Stimulated activated CD8-positive, alpha-beta memory T cell treated with anti-CD3 and anti-CD28 coated beads, Interleukin-15, amount 100 ng/mL, for 4 hours (primary cell): ENCODE measurements at regions not wholly inside any gene's neighbourhood (a gene's known extent, or its start where the extent isn't known, plus 50 kb on each side); places are given as distances from the start of the nearest gene placed in this dataset.

Experiments
- DNase-seq, 2 donors: peaks; one replicate each; pipeline ENCODE4 v3.0.0-alpha.2; 2020; ENCODE audit warnings: low read depth in 2 of 2

GRCh38 chr7:13442226-13442625 lies 547.2 kb downstream of the ETV1 start:
- no peak for DNase-seq

GRCh38 chr7:13447637-13448036 lies 541.8 kb downstream of the ETV1 start:
- no peak for DNase-seq

- DNase-seq = no peak
These were observed 541.2 kb downstream of the ETV1 start for GRCh38 chr7:13448243-13448642.

GRCh38 chr7:13449460-13449859 lies 540.0 kb downstream of the ETV1 start:
- DNase-seq = no peak

- DNase-seq = no peak
These were observed 534.4 kb downstream of the ETV1 start for GRCh38 chr7:13454916-13455592.

GRCh38 chr7:13457790-13458189 lies 531.7 kb downstream of the ETV1 start:
- no peak for DNase-seq

DNA sequence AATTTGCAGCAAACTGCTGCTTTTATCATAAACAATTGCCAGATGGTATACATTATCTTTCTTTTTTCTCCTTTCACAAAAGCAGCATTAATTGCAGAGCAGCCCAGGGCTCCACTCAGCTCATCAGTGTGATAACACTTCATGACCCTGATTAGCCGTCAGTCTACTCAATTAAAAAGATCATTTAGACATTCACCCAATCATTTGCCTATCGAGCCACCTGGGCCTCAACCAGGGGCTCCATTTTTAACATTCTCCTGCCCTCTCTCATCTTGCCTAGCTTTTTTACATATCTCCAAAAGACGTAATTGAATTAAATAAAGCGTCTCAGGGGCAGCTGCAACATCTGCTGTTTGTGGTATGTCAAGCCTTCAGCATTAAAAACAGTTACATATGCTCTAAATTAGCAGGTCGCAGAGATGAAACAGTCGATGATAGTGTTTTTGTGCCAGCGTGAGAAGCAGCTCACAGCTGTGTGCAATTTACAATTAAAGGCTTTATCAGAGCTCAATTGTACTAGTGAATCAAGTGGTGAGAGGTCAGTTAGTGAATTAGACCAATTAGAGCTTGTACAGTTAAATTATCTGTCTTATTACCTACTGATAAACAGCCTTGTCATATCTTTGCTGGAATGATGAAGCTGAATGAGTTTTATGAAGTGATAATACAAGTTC lies 522.5 kb downstream of the ETV1 start:
- no peak for DNase-seq

GRCh38 chr7:13476881-13477444 lies 512.5 kb downstream of the ETV1 start:
- DNase-seq = no peak

DNA sequence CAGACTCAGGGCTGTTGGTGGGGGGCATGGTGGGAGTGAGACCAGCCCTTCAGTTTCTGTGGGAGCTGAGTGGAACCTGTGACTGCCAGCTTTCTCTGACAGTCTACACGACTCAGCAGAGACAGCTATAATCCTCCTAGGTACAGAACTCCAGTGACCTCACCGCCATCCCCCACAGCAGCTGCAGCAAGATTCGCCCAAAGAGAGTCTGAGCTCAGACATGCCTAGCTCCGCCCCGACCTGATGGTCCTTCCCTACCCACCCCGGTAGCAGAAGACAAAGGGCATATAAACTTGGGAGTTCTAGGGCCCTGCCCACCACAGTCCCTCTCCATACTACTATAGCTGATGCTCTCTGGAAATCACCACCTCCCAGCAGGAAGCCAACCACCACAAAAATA lies 500.1 kb downstream of the ETV1 start:
- no peak for DNase-seq

DNA sequence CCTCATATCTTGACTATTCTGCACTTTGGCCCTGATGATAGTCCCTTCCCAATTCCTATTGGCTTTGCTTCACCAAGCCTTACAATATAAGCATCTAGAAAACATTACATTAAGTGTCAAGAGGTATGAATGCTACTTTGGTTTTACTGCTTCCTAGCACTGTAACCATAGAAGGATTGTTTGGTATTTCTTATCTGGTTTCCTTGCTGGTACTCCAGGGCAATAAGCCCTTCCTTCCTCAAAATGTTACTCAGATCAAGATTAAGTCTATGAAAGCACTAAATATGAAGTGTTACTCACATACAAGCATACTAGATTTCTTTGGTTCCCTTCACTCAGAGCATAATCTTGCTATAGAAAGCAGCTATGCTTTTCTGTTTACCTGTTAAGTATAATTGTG lies 492.5 kb downstream of the ETV1 start:
- DNase-seq = no peak

- no peak for DNase-seq
These were observed 480.9 kb downstream of the ETV1 start for GRCh38 chr7:13508586-13508985.

DNA sequence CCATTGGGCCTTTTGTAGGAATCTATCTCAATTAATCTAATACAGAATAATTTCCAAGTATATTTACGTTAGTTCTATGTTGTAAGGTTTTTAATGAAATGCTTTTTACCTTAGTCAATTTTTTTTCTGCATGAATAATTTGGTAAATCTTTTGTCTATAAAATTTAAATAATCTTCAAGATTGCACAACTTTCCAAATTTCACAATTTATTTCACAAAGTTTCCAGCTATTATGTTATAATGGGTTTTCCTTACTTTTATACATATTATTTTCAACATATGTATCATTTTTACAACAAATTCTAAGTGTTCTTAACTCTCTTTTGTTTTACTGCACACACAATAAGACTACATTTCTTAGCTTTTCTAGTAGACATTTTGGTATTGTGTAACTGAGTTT lies 470.7 kb downstream of the ETV1 start:
- no peak for DNase-seq

DNA sequence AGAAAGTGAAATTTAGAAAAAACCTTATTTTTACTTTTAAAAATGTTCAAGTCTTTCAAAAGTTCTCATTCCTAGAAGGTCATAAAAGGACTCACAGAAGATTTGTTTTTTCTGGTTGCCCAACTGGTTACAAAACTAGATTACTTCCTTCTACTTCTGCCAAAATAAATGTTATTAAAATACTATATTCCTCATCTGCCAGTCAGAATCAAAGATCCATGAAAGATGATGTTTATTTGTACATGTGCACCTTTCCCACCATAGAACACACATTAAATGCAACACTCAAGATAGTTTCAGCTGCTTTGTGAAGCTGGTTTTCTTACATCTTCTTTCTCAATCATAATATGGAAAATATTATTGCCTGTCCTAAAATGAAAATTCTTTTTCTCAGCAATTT lies 465.4 kb downstream of the ETV1 start:
- no peak for DNase-seq

DNA sequence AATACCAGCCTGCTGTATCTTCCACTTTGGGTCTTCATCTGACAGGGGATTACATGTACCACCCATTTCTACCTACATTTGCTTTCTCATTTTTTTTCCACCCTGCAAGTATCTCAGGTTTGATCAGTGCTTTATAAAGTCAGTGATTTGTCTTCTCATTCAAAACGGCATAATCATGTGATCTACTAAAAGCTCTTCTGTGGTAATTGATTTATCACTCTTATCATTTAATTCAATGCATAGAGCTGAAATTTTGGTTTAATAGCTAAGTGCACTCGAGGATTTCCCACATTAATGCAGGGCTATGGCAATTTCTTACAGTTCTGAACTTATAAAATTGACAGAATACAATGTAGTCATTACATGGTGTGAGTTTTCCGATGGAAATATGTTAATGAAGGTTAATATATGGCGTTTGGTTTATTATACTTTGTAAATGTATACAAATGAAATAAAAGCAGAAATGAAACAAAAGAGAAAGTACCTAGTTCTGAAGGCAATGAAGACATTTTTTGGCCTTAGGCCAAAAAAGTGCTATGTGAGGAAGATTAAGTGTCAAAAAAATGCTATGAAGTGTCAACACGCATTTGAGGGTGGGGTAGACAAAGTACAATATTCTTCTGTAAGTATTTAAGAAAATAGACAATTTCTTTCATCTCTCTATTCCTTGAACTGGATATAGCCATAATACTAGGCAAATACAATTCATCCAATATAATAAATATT lies 457.3 kb downstream of the ETV1 start:
- no peak for DNase-seq

- no peak for DNase-seq
These were observed 450.8 kb downstream of the ETV1 start for GRCh38 chr7:13538669-13539068.

- no peak for DNase-seq
These were observed 449.0 kb downstream of the ETV1 start for GRCh38 chr7:13540429-13540828.

- no peak for DNase-seq
These were observed 448.1 kb downstream of the ETV1 start for GRCh38 chr7:13541326-13541725.

- no peak for DNase-seq
These were observed 447.0 kb downstream of the ETV1 start for GRCh38 chr7:13542451-13542850.

GRCh38 chr7:13551503-13551902 lies 438.0 kb downstream of the ETV1 start:
- DNase-seq = no peak

- DNase-seq = no peak
These were observed 429.0 kb downstream of the ETV1 start for GRCh38 chr7:13560441-13560840.

DNA sequence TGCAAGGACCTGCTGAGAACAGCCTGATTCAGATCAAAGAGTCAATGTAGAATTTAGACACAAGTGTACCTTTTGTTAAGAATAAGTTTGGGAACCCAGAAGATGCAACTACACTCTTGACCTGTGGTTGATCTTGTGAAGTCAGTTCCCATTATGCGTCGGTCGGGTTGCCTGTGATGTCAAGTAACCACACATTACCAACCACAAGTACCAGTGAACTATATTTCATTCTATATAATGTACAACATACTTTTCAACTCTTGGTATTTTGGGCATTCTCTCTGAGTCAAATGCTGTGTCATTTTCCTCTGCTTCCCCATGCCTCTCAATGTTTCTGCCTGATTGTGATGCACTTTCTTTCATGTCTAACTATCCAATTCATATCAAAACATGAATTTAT lies 426.2 kb downstream of the ETV1 start:
- DNase-seq = no peak

DNA sequence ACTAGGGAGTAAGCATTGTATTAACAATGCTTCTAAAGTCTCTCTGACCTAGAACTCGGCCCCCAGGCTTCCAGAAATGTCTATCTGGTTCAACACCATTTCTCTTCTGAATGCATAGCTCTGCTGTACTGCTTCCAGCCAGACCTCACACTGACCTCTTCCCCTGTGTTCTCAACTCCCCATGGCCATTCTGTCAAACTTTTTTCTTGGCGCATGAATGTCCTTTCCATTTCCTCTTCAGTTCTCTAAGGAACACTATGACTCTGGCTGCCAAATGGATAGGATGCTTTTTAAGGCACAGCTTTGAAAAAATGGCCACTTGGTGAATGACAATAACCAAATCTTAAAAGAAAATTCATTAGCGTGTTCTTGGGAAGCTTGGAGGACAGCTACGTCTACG lies 425.8 kb downstream of the ETV1 start:
- no peak for DNase-seq
